ENCODE measurements at regions not wholly inside any gene's neighbourhood (a gene's known extent, or its start where the extent isn't known, plus 50 kb on each side); places are given as distances from the start of the nearest gene placed in this dataset.
A peak's percentile ranks its signal among the peaks of the same experiment; 100 is the strongest.
"Not testable (repeated sequence)": the region's sequence is repeated elsewhere in the genome, so short reads cannot be mapped to it uniquely, and the experiment has no call there.

GRCh38 chr1:148310807-148311206, 158.7 kb upstream of the NBPF11 start:
- intact Hi-C loops (cut with DNase I) = no loop called here
- H3K36me3 ChIP-seq (ENCODE audit: insufficient read depth in 1 of 2, low read depth in 1 of 2) = no peaks in the 10 kb centered on the region
- no peak for DNase-seq
- H3K27me3 ChIP-seq (ENCODE audit: insufficient read depth in 3 of 3, low read length in 2 of 3) = peaks cover 0 to 67% (median 25%) of the 10 kb centered on the region in 3 donors
- H3K9me3 ChIP-seq = no peaks in the 10 kb centered on the region
- no peak for ATAC-seq
- no peaks in the 10 kb centered on the region for H3K4me1 ChIP-seq
- no peak overlapping the region for H3K27ac ChIP-seq
- TF ChIP-seq CTCF (IDR thresholded peaks at IDR 0.05) = no peak
- no peak overlapping the region for H3K4me3 ChIP-seq

GRCh38 chr1:148309940-148310500, 157.9 kb upstream of the NBPF11 start:
- 9 to 19% (median 11%) methylated on average over 37 of the region's 37 CpGs for WGBS, 3 donors
- intact Hi-C loops (cut with DNase I) = no loop called here
- H3K9me3 ChIP-seq = no peaks in the 10 kb centered on the region
- H3K27ac ChIP-seq = no peak overlapping the region
- peaks cover 0 to 62% (median 28%) of the 10 kb centered on the region in 3 donors for H3K27me3 ChIP-seq (ENCODE audit: insufficient read depth in 3 of 3, low read length in 2 of 3)
- DNase-seq = no peak
- H3K4me1 ChIP-seq = no peaks in the 10 kb centered on the region
- no peak for ATAC-seq
- H3K4me3 ChIP-seq = no peak overlapping the region
- no peaks in the 10 kb centered on the region for H3K36me3 ChIP-seq (ENCODE audit: insufficient read depth in 1 of 2, low read depth in 1 of 2)
- no peak for TF ChIP-seq CTCF (IDR thresholded peaks at IDR 0.05)

- DNase-seq (no peak), ATAC-seq (no peak)
- intact Hi-C loops (cut with DNase I) = no loop called here
- no peaks in the 10 kb centered on the region for H3K9me3 ChIP-seq
- H3K27me3 ChIP-seq (ENCODE audit: insufficient read depth in 3 of 3, low read length in 2 of 3) = peaks cover 2 to 68% (median 25%) of the 10 kb centered on the region in 3 donors
- H3K4me1 ChIP-seq = no peaks in the 10 kb centered on the region
- no peak overlapping the region for H3K27ac ChIP-seq
- H3K4me3 ChIP-seq = no peak overlapping the region
- TF ChIP-seq CTCF (IDR thresholded peaks at IDR 0.05) = no peak
- H3K36me3 ChIP-seq (ENCODE audit: insufficient read depth in 1 of 2, low read depth in 1 of 2) = no peaks in the 10 kb centered on the region
- 28 to 41% (median 31%) methylated on average over 14 of the region's 14 CpGs for WGBS, 3 donors
Observed at GRCh38 chr1:148308832-148309458, 156.9 kb upstream of the NBPF11 start.

GRCh38 chr1:148307583-148308185, 155.6 kb upstream of the NBPF11 start:
- TF ChIP-seq CTCF (IDR thresholded peaks at IDR 0.05) = no peak
- Histone ChIP-seq H3K27ac (no peak overlapping the region), H3K4me1 (no peaks in the 10 kb centered on the region), H3K27me3 (ENCODE audit: insufficient read depth in 3 of 3, low read length in 2 of 3) (peaks cover 2 to 72% (median 28%) of the 10 kb centered on the region in 3 donors), H3K9me3 (no peaks in the 10 kb centered on the region), H3K4me3 (no peak overlapping the region), H3K36me3 (ENCODE audit: insufficient read depth in 1 of 2, low read depth in 1 of 2) (no peaks in the 10 kb centered on the region)
- intact Hi-C loops (cut with DNase I) = no loop called here
- WGBS, 3 donors = 80 to 85% (median 83%) methylated on average over 12 of the region's 12 CpGs
- no peak for DNase-seq
- ATAC-seq = no peak

- H3K4me1 ChIP-seq; H3K36me3 ChIP-seq (ENCODE audit: insufficient read depth in 1 of 2, low read depth in 1 of 2); H3K27ac ChIP-seq; ATAC-seq; H3K4me3 ChIP-seq; intact Hi-C loops (cut with DNase I); DNase-seq; H3K9me3 ChIP-seq: not testable (repeated sequence)
- 78 to 87% (median 78%) methylated on average over 4 of the region's 4 CpGs for WGBS, 3 donors
- H3K27me3 ChIP-seq (ENCODE audit: insufficient read depth in 3 of 3, low read length in 2 of 3) = peaks cover 2 to 54% (median 23%) of the 10 kb centered on the region in 3 donors
Observed at GRCh38 chr1:148304935-148305334, 152.9 kb upstream of the NBPF11 start.

GRCh38 chr1:148302586-148303364, 150.7 kb upstream of the NBPF11 start:
- Histone ChIP-seq H3K4me3 (peak overlapping the region; percentile 42), H3K27me3 (ENCODE audit: insufficient read depth in 3 of 3, low read length in 2 of 3) (peaks cover 2 to 32% (median 13%) of the 10 kb centered on the region in 3 donors)
- H3K9me3 ChIP-seq; H3K36me3 ChIP-seq (ENCODE audit: insufficient read depth in 1 of 2, low read depth in 1 of 2); H3K27ac ChIP-seq; H3K4me1 ChIP-seq; intact Hi-C loops (cut with DNase I): not testable (repeated sequence)
- ATAC-seq (peak; percentile 37 to 79 (median 62)), DNase-seq (peak in 1 of 2 donors; percentile 74)
- WGBS, 3 donors = 6 to 15% (median 10%) methylated on average over 5 to 16 of the region's 52 CpGs

- H3K36me3 ChIP-seq (ENCODE audit: insufficient read depth in 1 of 2, low read depth in 1 of 2); H3K4me3 ChIP-seq; intact Hi-C loops (cut with DNase I); H3K9me3 ChIP-seq; H3K27ac ChIP-seq; DNase-seq; ATAC-seq; H3K4me1 ChIP-seq; H3K27me3 ChIP-seq (ENCODE audit: insufficient read depth in 3 of 3, low read length in 2 of 3): not testable (repeated sequence)
- 89 to 97% (median 90%) methylated on average over 2 of the region's 2 CpGs for WGBS, 3 donors
Observed at GRCh38 chr1:148297852-148298251, 145.8 kb upstream of the NBPF11 start.
